HG03521 (cell line): ENCODE measurements at regions not wholly inside any gene's neighbourhood (a gene's known extent, or its start where the extent isn't known, plus 50 kb on each side); places are given as distances from the start of the nearest gene placed in this dataset.
"Not testable (repeated sequence)": the region's sequence is repeated elsewhere in the genome, so short reads cannot be mapped to it uniquely, and the experiment has no call there.

Source experiments
- ATAC-seq: cut with Tn5 transposase; IDR thresholded peaks from one replicate; pipeline ENCODE4 v1.9.1; 2021; ENCODE audit warnings: mild to moderate bottlenecking, moderate library complexity; ENCODE audit not compliant: unreplicated experiment

GRCh38 chr17:68705714-68706076 is 104.5 kb upstream of the FAM20A start:
- ATAC-seq, result no peak

DNA sequence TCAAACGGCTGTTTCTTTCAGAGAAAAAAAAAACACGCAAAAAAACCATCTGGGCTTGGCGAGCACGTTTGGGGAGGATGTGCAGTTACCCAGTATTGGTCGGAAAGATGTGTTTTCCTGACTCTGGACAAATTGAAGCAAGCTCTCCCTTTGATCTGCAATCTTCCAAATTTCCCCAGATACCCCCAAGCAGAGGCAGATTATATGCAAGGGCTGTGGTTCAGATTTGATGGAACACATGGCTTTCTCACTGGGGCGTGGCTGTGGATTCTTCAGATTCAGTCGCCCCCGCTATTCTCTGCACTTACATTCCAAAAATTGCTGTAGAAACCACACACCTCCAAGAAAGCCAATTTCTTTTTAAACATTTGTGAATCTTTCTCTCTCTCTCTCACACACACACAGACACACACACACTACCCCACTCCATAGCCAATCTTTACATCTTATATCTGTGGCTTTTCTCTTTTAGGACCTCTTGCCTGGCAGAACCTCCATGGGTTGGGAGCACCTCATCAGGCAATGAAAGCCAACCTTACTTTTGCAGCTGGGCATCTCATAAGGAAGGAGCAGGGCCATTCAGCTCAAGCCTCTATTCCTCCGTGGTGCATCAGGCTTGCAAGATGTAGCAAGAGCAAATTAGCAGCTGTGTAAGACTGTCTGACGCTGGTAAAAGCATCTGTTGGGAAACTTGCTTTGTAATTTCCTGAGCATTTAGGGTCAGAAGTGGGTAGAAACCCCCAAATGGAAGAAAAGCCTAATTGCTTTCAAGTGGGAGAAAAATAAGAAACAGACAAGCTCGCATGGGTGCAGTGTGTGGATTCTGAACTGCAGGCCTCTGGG is 103.9 kb upstream of the FAM20A start:
- no peak for ATAC-seq

DNA sequence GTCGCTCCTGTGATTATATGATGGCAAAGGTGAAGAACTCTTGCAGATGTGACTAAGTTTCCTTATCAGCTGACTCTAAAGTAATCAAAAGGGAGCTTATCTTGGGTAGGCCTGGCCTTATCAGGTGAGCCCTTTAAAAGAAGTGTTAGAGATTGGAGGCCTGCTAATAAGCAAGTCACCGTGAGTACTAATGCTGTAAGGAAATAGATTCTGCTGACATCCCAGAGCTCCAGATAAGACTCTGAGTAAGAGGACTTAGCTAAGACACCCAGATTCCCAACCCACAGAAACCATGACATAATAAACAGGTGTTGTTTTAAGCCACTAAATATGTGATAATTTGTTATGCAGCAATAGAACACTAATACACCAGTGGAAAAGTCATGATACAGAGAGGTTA is 99.9 kb upstream of the FAM20A start:
- no peak for ATAC-seq

DNA sequence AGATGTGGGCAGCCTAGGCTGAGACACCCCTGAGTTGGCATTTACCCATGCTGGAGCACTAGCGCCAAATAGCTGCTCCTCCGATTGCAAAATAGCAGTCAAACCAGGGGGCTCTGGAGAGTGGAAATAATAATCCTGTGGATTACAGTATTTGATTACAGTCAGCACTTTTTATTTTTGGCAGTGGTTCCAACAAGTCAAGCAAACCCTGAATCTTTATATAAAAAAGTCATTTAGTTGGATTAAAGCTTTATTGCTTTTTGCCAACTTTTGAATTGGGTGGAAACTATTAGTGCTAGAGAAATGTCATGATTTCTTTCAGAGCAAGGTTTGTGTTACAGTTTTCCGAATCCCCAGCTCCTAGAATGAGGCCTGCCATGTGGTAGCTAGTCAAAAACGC is 99.3 kb upstream of the FAM20A start:
- ATAC-seq, result no peak

- no peak for ATAC-seq
Observed at GRCh38 chr17:68699936-68700335, 98.8 kb upstream of the FAM20A start.

GRCh38 chr17:68698746-68699145 is 97.6 kb upstream of the FAM20A start:
- ATAC-seq, result no peak

DNA sequence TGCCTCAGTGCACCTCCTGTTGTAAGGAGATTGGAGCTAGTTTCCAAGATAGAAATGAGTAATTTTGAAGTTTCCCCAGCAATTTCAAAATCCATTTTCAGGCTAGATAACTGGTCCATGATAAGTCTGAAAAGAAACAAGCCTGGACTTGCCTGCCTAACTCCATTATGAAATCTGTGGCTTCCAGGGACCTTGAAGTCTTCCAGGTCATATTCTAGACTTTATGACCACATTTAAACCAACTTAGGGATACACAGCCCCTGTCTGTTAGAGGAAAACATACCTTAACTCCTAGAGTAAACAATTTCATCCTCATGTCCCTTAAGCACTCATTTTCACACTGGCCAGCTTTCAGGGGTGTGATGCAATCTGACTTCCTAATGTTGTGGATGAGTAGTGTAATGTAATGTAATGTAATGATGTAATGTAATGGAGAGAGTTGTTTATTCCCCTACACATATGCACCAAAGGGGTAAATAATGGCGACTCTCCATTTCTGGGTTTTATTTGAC is 96.7 kb upstream of the FAM20A start:
- ATAC-seq, result no peak

- ATAC-seq, result no peak
Observed at GRCh38 chr17:68695659-68696058, 94.5 kb upstream of the FAM20A start.

DNA sequence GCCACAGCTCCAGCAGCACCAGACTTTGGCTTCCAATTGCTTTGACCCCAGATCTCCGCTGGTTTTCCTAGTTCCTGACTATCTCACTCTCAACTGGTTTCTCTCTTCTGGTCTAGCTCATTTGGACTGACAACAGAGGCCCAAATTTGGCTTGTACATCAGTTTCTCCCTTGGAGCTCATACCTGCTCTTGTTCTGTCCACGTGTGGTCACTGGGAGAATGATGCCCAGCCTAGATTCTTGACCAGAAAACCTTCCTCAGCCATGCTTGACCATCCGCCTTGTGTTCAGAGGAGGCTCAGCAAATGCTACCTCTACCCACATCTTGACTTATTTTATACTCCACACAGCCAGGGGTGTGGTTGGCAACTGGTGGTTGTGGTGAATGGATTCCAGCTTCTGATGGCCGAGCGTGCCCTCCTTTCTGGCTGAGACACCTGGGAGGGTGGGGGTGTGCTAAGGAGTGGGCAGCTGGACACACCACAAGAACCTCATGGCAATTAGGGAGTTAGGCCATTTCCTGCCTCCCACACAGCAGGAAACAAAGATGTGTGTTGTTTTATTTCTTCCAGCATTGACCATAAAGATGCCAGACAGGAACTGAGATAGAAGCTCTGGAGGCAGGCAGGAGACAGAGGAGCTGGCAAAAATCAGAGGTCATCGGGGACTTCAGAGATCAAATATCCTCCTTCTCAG is 93.8 kb upstream of the FAM20A start:
- ATAC-seq, result no peak

GRCh38 chr17:68693896-68694295 is 92.7 kb upstream of the FAM20A start:
- ATAC-seq, result no peak

DNA sequence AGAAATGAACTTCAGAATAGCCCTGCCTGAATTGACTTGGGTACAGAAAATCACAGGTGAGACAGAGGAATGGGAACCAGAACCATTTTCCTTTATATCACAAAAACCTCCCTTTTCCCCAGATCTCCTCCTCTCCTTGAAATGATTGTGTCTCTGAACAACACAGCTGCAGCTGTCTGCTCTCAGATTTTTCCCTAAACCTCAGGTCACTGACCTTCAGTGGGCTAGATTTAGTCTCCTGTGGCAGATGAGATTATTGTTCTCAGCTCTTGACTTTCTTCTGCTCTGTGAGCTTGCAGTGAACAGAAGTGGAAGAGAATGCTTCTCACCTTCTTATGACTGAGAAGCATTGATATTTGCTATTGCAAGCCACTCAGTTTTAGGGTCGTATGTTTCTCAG is 92.3 kb upstream of the FAM20A start:
- no peak for ATAC-seq

- no peak for ATAC-seq
Observed at GRCh38 chr17:68686108-68686988, 85.2 kb upstream of the FAM20A start.

- ATAC-seq, result no peak
Observed at GRCh38 chr17:68684949-68685357, 83.8 kb upstream of the FAM20A start.

DNA sequence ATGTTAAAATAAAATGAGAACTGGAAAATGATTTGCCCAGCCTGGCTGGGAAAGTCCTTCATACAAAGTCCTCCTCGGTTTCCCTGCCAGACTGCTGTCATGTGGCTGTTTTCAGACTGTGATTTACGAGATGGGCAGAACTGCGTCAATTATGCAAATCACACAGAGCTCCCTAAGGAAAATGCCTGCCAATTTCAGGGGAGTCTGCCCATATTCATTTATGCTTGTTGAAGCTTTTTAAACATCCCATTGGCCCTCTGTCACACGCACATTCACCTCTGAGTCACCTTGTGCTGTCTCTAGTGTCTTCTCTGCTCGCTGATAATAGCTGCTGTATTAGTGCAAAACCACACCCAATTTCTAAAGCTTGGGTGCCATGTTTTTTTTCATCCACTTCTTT is 81.7 kb upstream of the FAM20A start:
- ATAC-seq, result no peak

GRCh38 chr17:68679882-68680281 is 78.7 kb upstream of the FAM20A start:
- no peak for ATAC-seq

DNA sequence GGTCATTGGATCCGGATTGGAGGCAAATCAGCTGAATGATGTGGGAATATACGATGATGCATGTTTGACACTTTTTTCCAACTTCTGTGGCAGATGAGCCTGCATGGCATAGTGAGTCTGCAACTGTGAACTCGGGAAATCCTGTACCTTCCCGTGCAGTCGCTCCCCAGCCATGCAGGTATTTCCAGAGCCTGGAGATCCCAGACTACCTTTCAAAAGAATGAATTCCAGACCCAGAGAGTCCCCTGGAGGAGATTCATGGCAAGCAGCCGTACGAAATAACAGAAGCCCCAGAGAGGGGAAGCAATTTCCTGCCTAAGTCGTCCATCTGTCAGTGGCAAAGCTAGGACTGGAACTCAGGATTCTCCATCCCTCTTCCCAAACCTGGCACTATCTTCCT is 75.7 kb upstream of the FAM20A start:
- ATAC-seq, result no peak

GRCh38 chr17:68675723-68676122 is 74.6 kb upstream of the FAM20A start:
- ATAC-seq, result no peak

DNA sequence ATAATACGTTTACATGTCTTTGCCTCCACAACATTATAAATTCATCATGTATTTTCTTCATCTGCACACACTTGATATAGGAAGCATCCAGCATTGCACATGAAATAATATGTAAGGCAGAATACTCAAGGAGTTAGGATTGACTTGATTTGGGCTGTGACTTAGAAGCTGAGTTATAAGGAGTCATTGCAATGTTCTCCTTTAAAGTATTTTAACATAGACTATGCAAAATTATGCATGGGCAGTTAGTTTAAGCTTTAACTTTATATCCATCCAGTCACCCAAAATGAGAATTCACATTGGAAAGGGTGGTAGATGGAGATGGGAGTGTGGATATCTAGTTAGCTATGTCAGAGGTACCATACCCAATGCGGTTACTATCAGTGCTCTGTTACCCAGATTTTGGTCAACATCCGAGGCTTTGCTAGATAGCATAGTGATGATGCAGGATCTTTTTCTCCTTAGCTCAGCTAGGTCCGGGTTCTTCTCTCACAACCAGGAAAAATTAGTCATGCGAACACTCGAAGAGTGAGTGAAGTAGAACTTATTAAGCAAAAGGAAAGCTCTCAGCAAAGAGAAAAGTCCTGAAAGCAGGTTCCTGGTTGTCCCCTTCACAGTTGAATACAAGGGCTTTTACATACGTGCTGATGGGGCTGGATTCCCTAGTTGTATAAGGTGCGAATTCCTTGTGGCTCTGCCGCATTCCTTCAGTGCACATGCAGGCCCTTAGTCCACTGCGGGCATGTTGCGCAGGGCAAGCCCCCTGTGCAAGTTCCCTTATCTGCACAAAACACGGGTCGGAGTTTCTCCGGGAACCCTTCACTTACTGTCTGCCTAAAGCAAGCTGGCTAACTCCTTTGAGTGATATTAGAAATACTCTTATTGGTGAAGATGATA is 73.1 kb upstream of the FAM20A start:
- no peak for ATAC-seq

GRCh38 chr17:68670967-68671693 is 70.0 kb upstream of the FAM20A start:
- no peak for ATAC-seq

GRCh38 chr17:68666438-68666837 is 65.3 kb upstream of the FAM20A start:
- not testable (repeated sequence) for ATAC-seq
